ENCODE measurements at regions not wholly inside any gene's neighbourhood (a gene's known extent, or its start where the extent isn't known, plus 50 kb on each side); places are given as distances from the start of the nearest gene placed in this dataset.

DNA sequence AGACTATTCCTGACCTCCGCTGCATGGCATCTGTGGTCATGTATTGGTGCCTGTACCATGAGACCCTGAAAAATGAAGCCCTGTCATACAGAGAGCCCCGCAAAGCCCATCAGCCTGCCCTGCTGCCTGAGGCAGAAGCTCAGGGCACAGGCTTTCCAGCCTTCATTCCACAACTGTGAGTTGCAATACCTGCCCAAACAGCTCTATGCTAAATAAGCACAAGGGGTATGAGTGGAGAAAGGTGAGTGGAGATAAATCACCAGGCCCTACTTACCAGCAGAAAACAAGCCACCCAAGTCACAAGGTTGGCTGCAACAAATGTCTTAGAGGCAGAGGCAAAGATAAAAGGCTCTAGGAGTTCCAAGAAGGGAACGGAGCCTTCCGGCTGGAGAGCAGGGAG is 277.4 kb downstream of the TNS1 start:
- TF ChIP-seq, protein P1, sequence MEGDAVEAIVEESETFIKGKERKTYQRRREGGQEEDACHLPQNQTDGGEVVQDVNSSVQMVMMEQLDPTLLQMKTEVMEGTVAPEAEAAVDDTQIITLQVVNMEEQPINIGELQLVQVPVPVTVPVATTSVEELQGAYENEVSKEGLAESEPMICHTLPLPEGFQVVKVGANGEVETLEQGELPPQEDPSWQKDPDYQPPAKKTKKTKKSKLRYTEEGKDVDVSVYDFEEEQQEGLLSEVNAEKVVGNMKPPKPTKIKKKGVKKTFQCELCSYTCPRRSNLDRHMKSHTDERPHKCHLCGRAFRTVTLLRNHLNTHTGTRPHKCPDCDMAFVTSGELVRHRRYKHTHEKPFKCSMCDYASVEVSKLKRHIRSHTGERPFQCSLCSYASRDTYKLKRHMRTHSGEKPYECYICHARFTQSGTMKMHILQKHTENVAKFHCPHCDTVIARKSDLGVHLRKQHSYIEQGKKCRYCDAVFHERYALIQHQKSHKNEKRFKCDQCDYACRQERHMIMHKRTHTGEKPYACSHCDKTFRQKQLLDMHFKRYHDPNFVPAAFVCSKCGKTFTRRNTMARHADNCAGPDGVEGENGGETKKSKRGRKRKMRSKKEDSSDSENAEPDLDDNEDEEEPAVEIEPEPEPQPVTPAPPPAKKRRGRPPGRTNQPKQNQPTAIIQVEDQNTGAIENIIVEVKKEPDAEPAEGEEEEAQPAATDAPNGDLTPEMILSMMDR (IDR thresholded peaks at IDR 0.05; ENCODE audit: low read depth, low read length), result no peak
- TF ChIP-seq MYC (IDR thresholded peaks at IDR 0.05; ENCODE audit: low read depth, low read length), result no peak
- TF ChIP-seq MAX (IDR thresholded peaks at IDR 0.05; ENCODE audit: low read depth, low read length), result no peak
- TF ChIP-seq POLR2A (IDR thresholded peaks at IDR 0.05; ENCODE audit: extremely low read depth, insufficient read length), result no peak

All from NB4 (cell line).